Stimulated activated CD4-positive, alpha-beta T cell treated with anti-CD3 and anti-CD28 coated beads, TNF-alpha, amount 100 ng/mL, for 4 hours (primary cell): ENCODE measurements at regions not wholly inside any gene's neighbourhood (a gene's known extent, or its start where the extent isn't known, plus 50 kb on each side); places are given as distances from the start of the nearest gene placed in this dataset.
"Not testable (repeated sequence)": the region's sequence is repeated elsewhere in the genome, so short reads cannot be mapped to it uniquely, and the experiment has no call there.

Source experiments
- DNase-seq, 3 experiments: peaks; one replicate each; pipeline ENCODE4 v3.0.0-alpha.2; 2020; ENCODE audit warnings: low read depth in 3 of 3

DNA sequence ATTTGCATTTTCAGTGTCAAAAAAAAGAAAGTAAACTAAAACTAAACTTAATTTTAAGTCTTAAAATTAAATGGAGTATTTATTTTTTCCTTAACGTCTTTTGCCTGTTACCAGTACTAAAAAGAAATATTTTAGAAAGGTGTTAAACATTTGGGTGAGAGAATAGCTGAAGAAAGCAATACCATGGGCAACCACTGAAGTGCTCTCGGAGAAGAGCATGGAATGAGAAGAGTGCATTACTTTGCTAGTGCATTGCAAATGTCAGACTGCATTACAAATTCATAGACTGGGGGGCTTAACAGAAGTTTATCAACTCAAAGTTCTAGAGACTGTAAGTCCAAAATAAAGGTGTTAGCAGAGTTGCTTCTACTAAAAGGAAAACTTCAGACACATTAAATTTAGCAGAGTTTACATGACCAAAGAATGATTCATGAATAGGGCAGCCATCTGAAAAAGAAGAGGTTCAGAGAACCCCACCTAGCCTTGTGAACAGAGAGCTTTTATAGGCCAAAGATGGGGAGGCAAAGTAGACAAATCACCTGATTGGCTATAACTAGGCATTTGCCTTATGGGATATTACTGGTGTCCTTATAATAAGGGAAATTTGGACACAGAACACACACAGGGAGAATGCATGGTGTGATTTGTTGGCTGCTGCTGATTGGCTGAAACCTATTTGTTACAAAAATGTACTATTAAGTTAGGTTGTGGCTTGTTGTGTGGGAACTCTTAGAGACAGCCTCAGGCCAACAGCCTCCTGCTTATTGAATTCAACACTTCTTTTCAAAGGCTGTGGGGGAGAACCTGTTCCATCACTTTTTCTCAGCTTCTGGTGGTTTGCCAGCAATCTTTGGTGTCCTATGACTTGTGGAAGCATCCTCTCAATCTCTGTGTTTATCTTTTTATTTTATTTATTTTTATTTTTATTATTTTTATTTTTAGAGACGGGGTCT, 106.7 kb upstream of the RREB1 start:
- DNase-seq = no peak

DNA sequence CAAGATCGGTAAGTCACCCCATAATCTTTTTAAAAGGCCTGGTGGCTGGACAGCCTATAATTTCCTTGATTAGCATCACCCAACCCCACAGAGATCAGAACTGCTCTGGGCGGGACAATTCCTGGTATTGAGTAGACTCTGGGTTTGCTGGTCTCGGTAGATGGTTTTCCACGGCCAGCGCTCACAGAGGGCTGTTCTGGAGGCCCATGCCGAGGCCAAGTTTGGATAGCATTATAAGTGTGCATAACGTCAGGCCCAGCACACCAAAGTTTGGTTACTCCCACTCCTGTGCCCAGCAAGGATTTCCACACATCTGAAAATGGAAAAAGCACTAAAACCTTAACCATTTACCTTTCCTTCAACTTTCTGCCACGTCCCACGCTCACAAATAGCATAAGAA, 104.7 kb upstream of the RREB1 start:
- no peak for DNase-seq

DNA sequence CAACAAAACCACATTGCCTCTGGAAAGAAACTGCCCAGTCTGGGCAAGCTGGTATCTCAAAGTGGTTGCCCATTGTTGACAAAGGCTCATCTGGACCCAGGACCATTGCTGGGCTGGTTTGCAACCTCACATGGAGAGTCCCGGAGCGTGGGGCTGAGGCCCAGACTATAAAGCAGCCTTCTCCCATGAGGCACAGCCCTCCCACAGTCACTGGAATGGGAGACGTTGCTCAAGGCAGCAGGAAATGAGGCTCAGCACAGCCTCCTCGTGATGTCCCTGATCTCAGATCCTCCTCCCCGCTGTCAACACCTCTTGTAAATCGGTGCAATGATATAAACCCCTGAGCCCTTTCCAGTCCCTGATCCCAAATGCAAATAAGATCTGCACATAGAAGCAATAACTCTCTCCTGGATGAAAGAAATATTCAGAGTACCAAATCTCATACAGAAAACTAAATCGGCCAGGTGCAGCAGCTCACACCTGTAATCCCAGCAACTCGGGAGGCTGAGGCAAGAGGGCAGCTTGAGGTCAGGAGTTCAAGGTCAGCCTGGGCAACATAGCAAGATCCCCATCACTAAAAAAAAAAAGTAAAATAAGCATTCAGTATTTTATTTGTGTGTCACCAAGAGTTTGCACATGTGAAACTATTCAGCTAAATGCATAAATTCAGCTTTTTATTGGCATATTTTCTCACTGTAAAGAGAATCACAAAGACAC, 103.0 kb upstream of the RREB1 start:
- no peak for DNase-seq

DNA sequence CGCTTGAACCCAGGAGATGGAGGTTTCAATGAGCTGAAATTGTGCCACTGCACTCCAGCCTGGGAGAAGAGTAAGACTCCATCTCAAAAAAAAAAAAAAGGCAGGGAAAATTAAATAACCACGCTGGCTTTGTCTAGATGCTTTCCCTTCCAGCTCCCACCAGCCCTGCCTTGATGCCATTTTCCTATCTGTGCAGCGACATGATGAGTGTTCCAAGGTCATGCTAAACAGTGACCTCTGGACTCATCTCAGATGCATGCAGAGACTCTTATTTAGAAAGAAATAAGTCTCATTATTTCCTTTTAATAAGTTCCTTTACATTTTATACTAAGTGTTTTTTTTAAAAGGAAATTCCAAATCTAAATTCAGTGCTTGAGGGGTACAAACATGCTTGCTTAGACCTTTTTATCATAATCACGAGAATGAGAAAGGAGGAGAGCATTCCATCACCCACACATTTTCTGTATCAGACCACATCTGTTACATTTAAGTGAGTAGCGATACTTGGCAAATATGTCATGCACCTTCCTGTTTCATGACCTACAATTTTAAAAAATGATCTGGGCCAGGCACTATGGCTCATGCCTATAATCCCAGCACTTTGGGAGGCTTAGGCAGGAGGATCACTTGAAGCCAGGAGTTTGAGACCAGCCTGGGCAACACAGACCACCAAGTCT, 101.1 kb upstream of the RREB1 start:
- no peak for DNase-seq

DNA sequence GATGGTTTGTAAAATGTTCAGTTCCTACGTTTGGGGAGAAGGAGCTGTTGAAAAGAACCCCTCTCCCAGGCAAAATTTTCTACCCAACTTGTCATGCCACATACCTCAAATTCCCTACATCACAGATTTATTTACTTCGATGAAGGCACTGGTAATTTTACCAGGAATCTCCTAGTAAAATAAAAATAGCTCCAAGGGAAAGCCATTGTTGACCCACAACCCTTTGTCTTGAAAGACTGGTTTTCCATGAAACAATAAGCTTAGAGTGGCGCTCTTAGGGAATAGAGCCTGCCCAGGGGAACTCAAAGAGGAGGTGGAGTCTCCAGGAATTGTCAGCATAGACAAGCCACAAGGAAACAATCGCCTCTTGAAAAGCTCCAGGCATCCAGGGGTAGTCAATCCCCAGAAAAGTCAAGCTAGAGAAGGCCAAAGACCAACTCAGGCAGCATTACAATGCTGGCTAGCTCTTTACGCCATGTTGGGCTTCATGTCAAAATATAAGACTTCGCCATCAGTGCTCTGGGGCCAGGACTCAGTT, 99.2 kb upstream of the RREB1 start:
- no peak for DNase-seq

DNA sequence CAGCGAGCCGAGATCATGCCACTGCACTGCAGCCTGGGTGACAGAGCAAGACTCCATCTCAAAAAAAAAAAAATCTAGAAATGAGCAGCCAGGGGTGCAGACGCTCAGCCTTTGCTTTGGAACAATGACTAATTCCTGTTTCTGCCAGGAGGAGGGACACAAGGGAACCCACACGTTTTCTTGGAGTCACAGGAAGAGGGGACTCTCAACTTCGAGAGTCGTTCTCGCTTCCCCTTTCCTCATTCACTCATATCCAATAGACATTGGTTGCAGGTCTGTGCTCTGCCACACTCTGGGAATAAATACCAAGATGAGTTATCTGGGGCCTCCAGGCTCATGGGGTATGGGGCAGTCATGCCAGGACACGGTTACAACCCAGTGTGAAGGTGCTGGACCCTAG, 91.5 kb upstream of the RREB1 start:
- DNase-seq = no peak

DNA sequence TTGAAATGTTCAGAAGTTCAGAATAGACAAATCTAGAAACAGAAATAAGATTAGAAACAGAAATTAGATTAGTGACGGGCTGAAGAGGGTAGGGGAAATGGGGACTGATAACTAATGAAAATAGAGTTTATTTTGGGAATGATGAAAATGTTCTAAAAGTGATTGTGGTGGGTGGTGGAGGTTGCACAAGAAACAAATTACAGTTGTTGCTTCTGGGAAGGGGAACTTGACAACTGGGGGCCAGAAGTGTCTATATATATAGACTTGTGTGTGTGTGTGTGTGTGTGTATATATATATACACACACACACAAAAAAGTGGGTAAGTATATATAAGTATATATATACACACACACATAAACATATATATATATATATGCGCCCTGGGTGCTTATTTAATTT, 86.5 kb upstream of the RREB1 start:
- no peak for DNase-seq

DNA sequence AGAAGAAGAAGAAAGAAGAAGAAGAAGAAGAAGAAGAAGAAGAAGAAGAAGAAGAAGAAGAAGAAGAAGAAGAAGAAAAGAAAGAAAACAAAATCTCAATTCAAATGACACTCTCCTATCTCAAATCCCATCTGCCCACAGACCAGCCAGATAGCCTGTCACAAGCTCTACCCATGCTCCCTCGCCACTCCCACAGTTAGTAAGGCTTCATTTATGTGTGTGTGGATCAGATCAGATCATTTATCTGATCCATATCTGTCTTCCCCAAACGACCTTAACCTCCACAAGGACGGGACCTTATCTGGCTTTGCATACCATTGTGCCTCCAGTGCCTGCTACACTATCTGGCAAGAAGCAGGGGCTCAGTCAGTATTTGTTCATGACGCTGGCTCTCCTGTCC, 81.9 kb upstream of the RREB1 start:
- DNase-seq = no peak

DNA sequence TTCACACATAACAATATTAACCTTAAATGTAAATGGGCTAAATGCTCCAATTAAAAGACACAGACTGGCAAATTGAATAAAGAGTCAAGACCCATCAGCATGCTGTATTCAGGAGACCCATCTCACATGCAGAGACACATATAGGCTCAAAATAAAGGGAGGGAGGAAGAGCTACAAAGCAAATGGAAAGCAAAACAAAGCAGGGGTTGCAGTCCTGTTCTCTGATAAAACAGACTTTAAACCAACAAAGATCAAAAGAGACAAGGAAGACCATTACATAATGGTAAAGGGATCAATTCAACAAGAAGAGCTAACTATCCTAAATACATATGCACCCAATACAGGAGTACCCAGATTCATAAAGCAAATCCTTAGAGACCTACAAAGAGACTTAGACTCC, 78.8 kb upstream of the RREB1 start:
- not testable (repeated sequence) for DNase-seq

DNA sequence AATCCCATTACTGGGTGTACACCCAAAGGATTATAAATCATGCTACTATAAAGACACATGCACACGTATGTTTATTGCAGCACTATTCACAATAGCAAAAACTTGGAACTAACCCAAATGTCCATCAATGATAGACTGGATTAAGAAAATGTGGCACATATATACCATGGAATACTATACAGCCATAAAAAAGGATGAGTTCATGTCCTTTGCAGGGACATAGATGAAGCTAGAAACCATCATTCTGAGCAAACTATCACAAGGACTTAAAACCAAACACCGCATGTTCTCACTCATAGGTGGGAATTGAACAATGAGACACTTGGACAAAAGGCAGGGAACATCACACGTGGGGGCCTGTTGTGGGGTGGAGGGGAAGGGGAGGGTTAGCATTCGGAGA, 76.8 kb upstream of the RREB1 start:
- not testable (repeated sequence) for DNase-seq

DNA sequence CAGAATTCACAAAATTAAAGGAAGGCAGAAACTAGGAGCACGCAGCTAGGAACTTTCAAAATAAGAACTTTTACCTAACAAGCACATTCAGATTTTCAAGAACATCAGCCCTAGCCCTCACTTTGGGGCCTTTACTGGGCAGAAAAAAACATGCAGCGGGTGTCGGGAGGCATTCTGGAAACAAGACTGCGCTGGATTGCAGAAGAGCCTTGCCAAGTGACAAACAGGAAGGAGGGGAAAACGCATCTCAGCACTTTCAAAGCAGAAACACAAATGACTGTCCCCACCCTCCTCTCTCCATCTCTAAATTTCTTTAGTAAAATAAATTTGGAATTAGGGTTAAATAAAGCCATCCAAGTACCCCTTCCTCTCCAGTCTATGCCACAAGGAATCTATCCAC, 74.6 kb upstream of the RREB1 start:
- DNase-seq = no peak

DNA sequence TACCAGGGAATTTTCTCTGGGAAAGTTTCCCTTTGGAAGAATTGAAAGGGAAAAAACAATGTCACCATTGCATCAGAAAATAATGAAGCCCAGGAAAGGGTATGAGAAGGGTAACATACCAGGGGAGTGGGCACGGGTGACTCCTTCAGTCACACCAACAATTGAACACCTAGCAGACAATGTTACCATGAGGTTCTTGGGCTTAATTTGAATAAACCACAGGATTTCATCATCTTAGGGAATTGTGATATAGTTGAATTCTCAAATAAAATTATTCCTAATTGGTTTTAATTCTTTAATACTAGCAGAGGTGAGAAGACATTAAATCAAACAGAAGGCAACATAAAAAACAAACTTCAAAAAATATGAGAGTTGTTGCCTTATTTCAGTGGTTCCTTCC, 73.7 kb upstream of the RREB1 start:
- DNase-seq = no peak

DNA sequence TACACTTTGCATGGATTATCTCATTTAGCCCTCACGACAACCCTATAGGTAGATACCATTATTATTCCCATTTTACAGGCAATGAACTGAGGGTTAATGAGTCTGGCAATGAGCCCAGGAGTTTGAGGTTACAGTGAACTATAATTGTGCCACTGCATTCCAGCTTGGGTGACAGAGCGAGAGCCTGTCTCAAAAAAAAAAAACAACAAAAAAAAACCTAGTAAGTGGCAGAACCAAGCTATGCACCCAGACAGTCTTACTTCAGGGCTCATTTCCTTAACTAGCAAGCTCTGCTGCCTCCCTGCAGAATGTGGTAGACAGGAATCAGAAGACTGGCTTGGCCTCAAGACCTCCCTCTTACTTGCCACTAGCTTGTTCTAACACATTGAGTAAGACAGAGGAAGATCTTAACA, 71.9 kb upstream of the RREB1 start:
- no peak for DNase-seq

DNA sequence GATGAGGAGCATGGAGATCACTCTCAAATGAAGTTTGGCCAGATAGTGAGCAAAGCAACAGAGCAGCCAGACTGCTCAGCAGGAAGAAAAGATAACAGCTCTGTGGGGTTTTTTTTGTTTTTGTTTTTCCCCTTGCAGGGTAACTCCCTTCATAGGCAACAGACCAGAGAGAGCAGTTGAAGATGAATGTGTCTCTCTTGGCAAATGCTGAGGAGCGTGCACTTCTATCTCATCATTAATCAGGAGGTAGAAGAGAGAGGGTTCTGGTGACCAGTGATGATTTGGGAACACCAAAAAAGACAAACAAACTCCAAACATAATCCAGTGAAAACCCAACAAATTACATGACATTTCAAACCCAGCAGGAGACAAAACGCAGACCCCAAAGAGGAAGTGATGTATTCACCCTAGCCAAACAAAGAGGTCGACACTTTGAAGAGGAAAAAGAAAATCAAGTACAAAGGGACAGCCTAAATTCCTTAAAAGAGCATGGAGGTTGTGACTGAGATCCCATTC, 66.2 kb upstream of the RREB1 start:
- DNase-seq = no peak

DNA sequence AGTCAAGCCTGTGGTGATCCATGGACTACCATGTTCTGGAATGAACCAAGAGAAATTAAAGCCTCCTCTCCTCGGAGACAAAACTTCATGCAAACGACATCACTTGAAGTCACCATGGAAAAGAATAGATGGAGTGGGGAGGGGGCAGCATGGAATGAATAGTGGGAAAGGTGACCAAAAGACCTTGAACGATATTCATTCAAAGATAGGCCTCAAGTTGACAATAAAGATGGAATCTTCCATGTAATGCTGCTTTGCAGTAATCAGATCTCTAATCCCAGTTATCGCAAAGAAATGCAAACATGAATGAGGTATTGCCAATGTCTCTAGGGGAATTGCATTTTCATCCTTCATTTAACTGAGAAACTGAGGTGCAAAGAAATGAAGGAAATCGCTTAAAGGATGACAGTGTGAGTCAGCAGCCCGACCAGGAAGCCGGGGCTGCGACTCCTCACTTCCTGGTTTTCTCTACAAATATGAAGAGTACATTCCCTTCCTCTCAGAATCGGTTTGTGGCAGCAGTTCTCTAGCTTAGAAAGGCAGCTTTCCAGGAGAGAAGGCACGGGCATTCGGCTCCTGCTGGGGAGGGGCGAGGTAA, 65.6 kb upstream of the RREB1 start:
- DNase-seq = no peak

DNA sequence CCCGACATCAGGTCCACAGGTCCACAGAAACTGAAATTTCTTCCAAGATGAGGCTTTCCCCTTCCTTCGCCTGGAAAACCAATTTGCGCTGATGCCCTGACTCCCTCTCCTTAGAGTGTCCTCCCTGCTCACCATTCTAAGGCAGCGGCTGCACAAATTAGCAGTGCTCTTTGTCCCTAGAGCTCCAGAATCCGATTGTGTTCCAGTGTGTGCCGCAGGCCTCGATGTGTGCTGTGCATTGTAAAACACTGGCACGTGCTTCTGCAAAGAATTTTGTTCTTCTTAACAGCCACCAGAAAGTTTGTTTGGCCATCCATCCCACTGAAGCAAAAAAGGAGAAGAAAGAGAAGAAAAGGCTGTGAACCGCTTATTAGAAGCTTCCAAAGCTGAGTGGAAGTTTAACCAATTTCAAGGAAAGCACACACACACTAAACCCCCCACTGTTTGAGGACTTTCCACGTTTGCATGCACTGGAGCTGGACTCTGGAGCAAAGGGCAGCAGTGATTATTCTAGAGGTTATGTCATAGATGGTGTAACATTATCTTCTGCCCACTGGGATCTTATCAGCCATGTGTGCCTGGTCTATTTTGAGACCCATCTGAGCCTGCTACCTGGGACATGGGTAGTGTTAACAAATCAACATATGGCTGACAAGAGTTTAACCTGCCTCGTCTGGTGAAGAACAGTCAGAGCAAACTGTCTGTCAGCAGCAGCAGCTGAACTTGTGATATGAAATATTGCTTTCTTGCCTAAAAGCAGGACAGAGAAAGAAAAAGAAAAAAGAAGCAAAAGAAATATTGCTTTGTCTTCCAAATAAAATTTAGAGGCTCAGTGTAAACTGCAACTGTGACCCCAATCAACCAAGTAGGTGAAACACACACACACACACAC, 64.9 kb upstream of the RREB1 start:
- no peak for DNase-seq

DNA sequence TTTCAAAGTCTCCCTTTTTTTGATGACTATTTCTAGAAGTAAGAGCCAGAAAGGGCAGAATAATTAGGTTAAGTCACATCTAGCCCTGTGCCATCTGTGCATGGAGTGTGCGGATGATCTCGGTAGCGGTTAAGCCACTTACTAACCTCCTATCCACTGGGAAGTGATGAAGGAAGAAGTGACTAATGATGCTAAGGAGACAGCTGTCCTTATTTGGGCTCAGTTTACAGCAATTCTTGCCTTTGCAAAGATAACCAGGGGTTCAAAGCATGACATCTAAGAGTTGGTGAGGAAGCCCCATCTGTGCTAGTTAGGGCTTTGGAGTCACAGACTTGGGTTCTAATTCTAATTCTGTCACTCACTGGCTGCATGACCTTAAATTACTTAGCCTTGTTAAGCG, 62.4 kb upstream of the RREB1 start:
- no peak for DNase-seq

DNA sequence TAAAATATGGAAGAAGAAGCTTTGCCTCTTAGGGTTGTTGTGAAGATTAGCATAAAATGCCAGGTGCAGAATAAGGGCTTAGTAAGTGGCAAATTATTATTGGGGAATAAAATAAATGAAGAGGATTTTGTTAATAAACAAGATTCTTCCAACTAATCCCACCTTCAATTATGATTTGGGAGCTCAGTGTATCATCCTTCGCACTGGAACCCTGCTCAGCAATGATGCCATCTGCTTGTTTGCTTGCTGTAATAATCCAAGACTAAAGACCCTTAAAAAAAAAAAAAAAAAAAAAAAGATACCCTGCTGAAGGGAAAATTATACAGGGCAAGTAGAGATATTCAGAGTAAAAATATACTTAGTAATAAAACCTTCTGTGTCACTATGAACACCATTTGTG, 62.0 kb upstream of the RREB1 start:
- no peak for DNase-seq

DNA sequence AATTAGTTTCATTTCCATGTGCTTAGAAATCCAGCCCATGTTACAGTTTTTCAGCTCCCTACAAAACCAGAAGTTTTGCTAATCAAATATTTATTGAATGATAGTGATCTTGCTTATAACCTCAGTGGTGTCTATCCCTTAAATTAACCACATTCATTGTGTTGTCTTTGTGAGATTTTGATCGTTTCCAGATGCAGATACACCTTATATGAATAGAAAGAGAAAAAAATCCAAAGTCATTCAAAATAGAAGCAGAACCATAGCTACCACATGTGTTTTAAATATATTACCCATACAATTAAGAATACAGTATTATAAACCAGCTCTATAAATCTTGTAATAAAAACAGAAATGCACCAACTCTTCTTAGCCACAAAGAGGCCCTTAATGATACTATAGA, 60.6 kb upstream of the RREB1 start:
- DNase-seq = no peak

DNA sequence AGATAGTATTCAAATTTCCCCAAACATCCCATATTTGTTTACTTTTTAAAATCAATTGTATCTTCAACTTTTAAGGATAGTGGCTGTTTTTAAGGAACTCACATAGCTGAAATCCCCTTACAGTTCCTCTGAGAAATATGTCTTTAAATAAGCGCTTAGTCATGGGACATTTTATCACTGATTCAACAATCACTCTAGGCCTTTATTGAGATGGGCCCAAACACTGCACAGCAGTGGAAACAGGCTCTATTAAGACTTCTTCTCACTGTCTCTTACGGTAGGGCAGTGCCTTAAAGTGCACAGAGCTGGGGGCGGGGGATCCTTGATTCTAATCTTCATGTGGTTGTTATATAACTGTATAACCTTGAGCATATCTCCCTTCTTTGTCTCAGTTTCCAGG, 59.8 kb upstream of the RREB1 start:
- no peak for DNase-seq

DNA sequence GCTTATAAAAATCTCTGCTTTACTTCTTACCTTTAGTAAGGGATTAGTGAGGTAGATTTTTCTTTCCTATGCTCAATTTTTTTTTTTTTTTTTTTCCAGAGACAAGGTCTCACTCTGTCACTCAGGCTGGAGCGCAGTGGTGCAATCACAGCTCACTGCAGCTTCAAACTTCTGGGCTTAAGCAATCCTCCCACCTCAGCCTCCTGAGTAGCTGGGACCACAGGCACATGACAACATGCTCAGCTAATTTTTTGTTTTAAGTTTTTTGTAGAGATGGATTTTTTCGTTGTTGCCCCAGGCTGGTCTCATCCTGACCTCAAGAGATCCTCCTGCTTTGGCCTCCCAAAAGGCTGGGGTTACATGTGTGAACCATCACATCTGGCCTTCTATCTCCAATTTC, 58.9 kb upstream of the RREB1 start:
- DNase-seq = no peak
